ENCODE measurements at regions not wholly inside any gene's neighbourhood (a gene's known extent, or its start where the extent isn't known, plus 50 kb on each side); places are given as distances from the start of the nearest gene placed in this dataset.

- Histone ChIP-seq H3K9me3 (ENCODE audit: low read length) (no peaks in the 10 kb centered on the region), H3K9me2 (ENCODE audit: low read depth, low read length) (no peaks in the 10 kb centered on the region), H3K27me3 (ENCODE audit: insufficient read depth, low read length) (no peaks in the 10 kb centered on the region), H3K4me1 (ENCODE audit: insufficient read depth, low read length, severe bottlenecking) (no peaks in the 10 kb centered on the region), H2AFZ (ENCODE audit: low read length) (no peak overlapping the region), H3K27ac (ENCODE audit: low read depth, low read length, poor library complexity, severe bottlenecking) (no peak overlapping the region), H3K9ac (ENCODE audit: low read length) (no peak overlapping the region), H3K4me2 (ENCODE audit: low read length) (no peak overlapping the region), H4K20me1 (ENCODE audit: insufficient read depth, low read length) (no peaks in the 10 kb centered on the region), H3F3A (ENCODE audit: insufficient read depth, low read length) (no peaks in the 10 kb centered on the region), H3K36me3 (ENCODE audit: insufficient read depth, low read length) (no peaks in the 10 kb centered on the region), H3K79me2 (ENCODE audit: insufficient read depth, low read length) (no peaks in the 10 kb centered on the region), H3K4me3 (ENCODE audit: low read depth, low read length, poor library complexity, severe bottlenecking) (no peak overlapping the region)
- TF ChIP-seq EZH2 (IDR thresholded peaks at IDR 0.05; ENCODE audit: borderline replicate concordance, low read length) (no peak), CTCF (IDR thresholded peaks at IDR 0.05; ENCODE audit: low read length) (no peak)
These were observed 102.4 kb upstream of the HSF2 start for GRCh38 chr6:122297010-122297409.

- Histone ChIP-seq H3K4me2 (ENCODE audit: low read length) (no peak overlapping the region), H3K9ac (ENCODE audit: low read length) (no peak overlapping the region), H3K9me2 (ENCODE audit: low read depth, low read length) (no peaks in the 10 kb centered on the region), H3K27ac (ENCODE audit: low read depth, low read length, poor library complexity, severe bottlenecking) (no peak overlapping the region), H3K27me3 (ENCODE audit: insufficient read depth, low read length) (no peaks in the 10 kb centered on the region), H3K4me1 (ENCODE audit: insufficient read depth, low read length, severe bottlenecking) (no peaks in the 10 kb centered on the region), H3K36me3 (ENCODE audit: insufficient read depth, low read length) (no peaks in the 10 kb centered on the region), H2AFZ (ENCODE audit: low read length) (no peak overlapping the region), H3K79me2 (ENCODE audit: insufficient read depth, low read length) (no peaks in the 10 kb centered on the region), H3F3A (ENCODE audit: insufficient read depth, low read length) (no peaks in the 10 kb centered on the region), H3K9me3 (ENCODE audit: low read length) (no peaks in the 10 kb centered on the region), H4K20me1 (ENCODE audit: insufficient read depth, low read length) (no peaks in the 10 kb centered on the region), H3K4me3 (ENCODE audit: low read depth, low read length, poor library complexity, severe bottlenecking) (no peak overlapping the region)
- no peak for TF ChIP-seq CTCF (IDR thresholded peaks at IDR 0.05; ENCODE audit: low read length)
- TF ChIP-seq EZH2 (IDR thresholded peaks at IDR 0.05; ENCODE audit: borderline replicate concordance, low read length), result no peak
These were observed 97.4 kb upstream of the HSF2 start for GRCh38 chr6:122302067-122302466.

- no peaks in the 10 kb centered on the region for H3K9me2 ChIP-seq (ENCODE audit: low read depth, low read length)
- H3K27ac ChIP-seq (ENCODE audit: low read depth, low read length, poor library complexity, severe bottlenecking), result no peak overlapping the region
- no peaks in the 10 kb centered on the region for H3K9me3 ChIP-seq (ENCODE audit: low read length)
- no peak overlapping the region for H3K4me2 ChIP-seq (ENCODE audit: low read length)
- no peaks in the 10 kb centered on the region for H3F3A ChIP-seq (ENCODE audit: insufficient read depth, low read length)
- no peaks in the 10 kb centered on the region for H4K20me1 ChIP-seq (ENCODE audit: insufficient read depth, low read length)
- H3K27me3 ChIP-seq (ENCODE audit: insufficient read depth, low read length), result no peaks in the 10 kb centered on the region
- no peaks in the 10 kb centered on the region for H3K36me3 ChIP-seq (ENCODE audit: insufficient read depth, low read length)
- TF ChIP-seq EZH2 (IDR thresholded peaks at IDR 0.05; ENCODE audit: borderline replicate concordance, low read length) (no peak), CTCF (IDR thresholded peaks at IDR 0.05; ENCODE audit: low read length) (no peak)
- H2AFZ ChIP-seq (ENCODE audit: low read length), result no peak overlapping the region
- no peaks in the 10 kb centered on the region for H3K79me2 ChIP-seq (ENCODE audit: insufficient read depth, low read length)
- no peaks in the 10 kb centered on the region for H3K4me1 ChIP-seq (ENCODE audit: insufficient read depth, low read length, severe bottlenecking)
- no peak overlapping the region for H3K4me3 ChIP-seq (ENCODE audit: low read depth, low read length, poor library complexity, severe bottlenecking)
- H3K9ac ChIP-seq (ENCODE audit: low read length), result no peak overlapping the region
These were observed 91.9 kb upstream of the HSF2 start for GRCh38 chr6:122307577-122307976.

All from OCI-LY1 (cell line).